ENCODE measurements at regions not wholly inside any gene's neighbourhood (a gene's known extent, or its start where the extent isn't known, plus 50 kb on each side); places are given as distances from the start of the nearest gene placed in this dataset.

GRCh38 chr19:27765397-27765796 lies 1447.6 kb downstream of the UQCRFS1 start:
- DNase-seq: no peak

- no peak for DNase-seq
These were observed 1448.7 kb downstream of the UQCRFS1 start for GRCh38 chr19:27764186-27764804.

- DNase-seq: no peak
These were observed 1450.0 kb downstream of the UQCRFS1 start for GRCh38 chr19:27762933-27763332.

GRCh38 chr19:27759896-27760295 lies 1453.1 kb downstream of the UQCRFS1 start:
- DNase-seq: no peak

GRCh38 chr19:27758626-27759505 lies 1454.1 kb downstream of the UQCRFS1 start:
- no peak for DNase-seq

GRCh38 chr19:27754700-27755099 lies 1458.3 kb downstream of the UQCRFS1 start:
- no peak for DNase-seq

GRCh38 chr19:27753622-27754021 lies 1459.3 kb downstream of the UQCRFS1 start:
- DNase-seq: no peak

- no peak for DNase-seq
These were observed 1460.3 kb downstream of the UQCRFS1 start for GRCh38 chr19:27752530-27753184.

GRCh38 chr19:27751044-27751391 lies 1461.9 kb downstream of the UQCRFS1 start:
- DNase-seq: no peak

- DNase-seq: no peak
These were observed 1462.4 kb downstream of the UQCRFS1 start for GRCh38 chr19:27750391-27751043.

- DNase-seq: no peak
These were observed 1464.3 kb downstream of the UQCRFS1 start for GRCh38 chr19:27748551-27749152.

GRCh38 chr19:27746691-27747380 lies 1466.1 kb downstream of the UQCRFS1 start:
- DNase-seq: no peak

GRCh38 chr19:27745978-27746542 lies 1466.9 kb downstream of the UQCRFS1 start:
- DNase-seq: no peak

GRCh38 chr19:27744926-27745768 lies 1467.8 kb downstream of the UQCRFS1 start:
- no peak for DNase-seq

GRCh38 chr19:27742041-27742440 lies 1470.9 kb downstream of the UQCRFS1 start:
- DNase-seq: no peak

GRCh38 chr19:27741236-27741635 lies 1471.7 kb downstream of the UQCRFS1 start:
- no peak for DNase-seq

GRCh38 chr19:27740396-27740795 lies 1472.6 kb downstream of the UQCRFS1 start:
- DNase-seq: no peak

- no peak for DNase-seq
These were observed 1474.3 kb downstream of the UQCRFS1 start for GRCh38 chr19:27738569-27739193.

- no peak for DNase-seq
These were observed 1476.7 kb downstream of the UQCRFS1 start for GRCh38 chr19:27736225-27736624.

- no peak for DNase-seq
These were observed 1477.6 kb downstream of the UQCRFS1 start for GRCh38 chr19:27735314-27735713.

All from tongue (tissue), 1 donor.